SU-DHL-6 (cell line): ENCODE measurements at regions not wholly inside any gene's neighbourhood (a gene's known extent, or its start where the extent isn't known, plus 50 kb on each side); places are given as distances from the start of the nearest gene placed in this dataset.

Source experiments
- H2AFZ ChIP-seq: fragments of 200-600 bp; sonication (generic); 2 replicates; pipeline ENCODE4 v1.6.1; 2014; ENCODE audit warnings: low read depth, mild to moderate bottlenecking, moderate library complexity, mixed read lengths, antibody characterized with exemption, low read length; ENCODE audit not compliant: severe bottlenecking
- H3F3A ChIP-seq: fragments of 200-600 bp; shearing (Covaris generic); 2 replicates; pipeline ENCODE4 v1.6.0; 2016; ENCODE audit warnings: antibody characterized with exemption, mild to moderate bottlenecking; ENCODE audit not compliant: insufficient read depth
- H3K27ac ChIP-seq: fragments of 200-600 bp; sonication (generic); 2 replicates; pipeline ENCODE4 v1.5.1; 2016; ENCODE audit warnings: low read depth, mild to moderate bottlenecking, low read length, moderate library complexity, mixed read lengths
- H3K27me3 ChIP-seq: fragments of 200-600 bp; sonication (generic), shearing (Covaris generic); 2 replicates; pipeline ENCODE4 v1.6.0; 2014; ENCODE audit warnings: mild to moderate bottlenecking, low read length
- H3K36me3 ChIP-seq: fragments of 200-600 bp; sonication (generic); 2 replicates; pipeline ENCODE4 v1.6.1; 2014; ENCODE audit warnings: mild to moderate bottlenecking, low read length, mixed read lengths
- H3K4me2 ChIP-seq: fragments of 300-600, 200-600 bp; shearing (Covaris generic), sonication (generic); 2 replicates; pipeline ENCODE4 v1.6.0; 2014; ENCODE audit warnings: low read length, low read depth, mild to moderate bottlenecking; ENCODE audit not compliant: poor library complexity, severe bottlenecking
- H3K4me3 ChIP-seq: fragments of 200-600 bp; sonication (generic); 2 replicates; pipeline ENCODE4 v1.5.1; 2014; ENCODE audit warnings: antibody characterized with exemption, low read length, mild to moderate bottlenecking, mixed read lengths; ENCODE audit not compliant: insufficient read depth, poor library complexity, severe bottlenecking
- H3K79me2 ChIP-seq: fragments of 200-600 bp; sonication (generic); 2 replicates; pipeline ENCODE4 v1.6.1; 2014; ENCODE audit warnings: mild to moderate bottlenecking, low read length, moderate library complexity; ENCODE audit not compliant: insufficient read depth
- H3K9ac ChIP-seq: fragments of 200-600 bp; sonication (generic); 2 replicates; pipeline ENCODE4 v1.7.0; 2014; ENCODE audit warnings: mild to moderate bottlenecking, low read length
- H3K9me2 ChIP-seq: fragments of 200-600 bp; sonication (generic); replicated peaks from 2 replicates; pipeline ENCODE4 v1.6.1; 2014; ENCODE audit warnings: low read length; ENCODE audit not compliant: insufficient read depth
- H3K9me3 ChIP-seq: fragments of 200-600 bp; sonication (generic); 2 replicates; pipeline ENCODE4 v1.6.1; 2014; ENCODE audit warnings: low read length, mixed read lengths; ENCODE audit not compliant: insufficient read depth
- H4K20me1 ChIP-seq: fragments of 200-600 bp; sonication (generic); 2 replicates; pipeline ENCODE4 v1.6.1; 2014; ENCODE audit warnings: low read depth, mild to moderate bottlenecking, antibody characterized with exemption, low read length, moderate library complexity, mixed read lengths
- EZH2phosphoT487 ChIP-seq: fragments of 200-600 bp; sonication (generic), shearing (Covaris generic); conservative IDR thresholded peaks from 2 replicates; pipeline ENCODE4 v1.6.1; 2018; ENCODE audit warnings: mild to moderate bottlenecking, antibody characterized with exemption, low read length, moderate library complexity, mixed read lengths
- TF ChIP-seq, protein P1 (sequence below): fragments of 200-600 bp; sonication (generic); IDR thresholded peaks from one replicate; pipeline ENCODE4 v1.5.1; 2017; ENCODE audit warnings: antibody characterized with exemption, mild to moderate bottlenecking, low read length, moderate library complexity; ENCODE audit not compliant: insufficient read depth, poor library complexity, severe bottlenecking

- Histone ChIP-seq H3K36me3 (no peaks in the 10 kb centered on the region), H3F3A (no peaks in the 10 kb centered on the region), H3K9me2 (no peaks in the 10 kb centered on the region), H4K20me1 (no peaks in the 10 kb centered on the region), H3K4me3 (no peak overlapping the region), H3K27me3 (no peaks in the 10 kb centered on the region), H3K27ac (no peak overlapping the region), H3K9ac (no peak overlapping the region), H3K9me3 (no peaks in the 10 kb centered on the region), H3K79me2 (no peaks in the 10 kb centered on the region), H2AFZ (no peak overlapping the region), H3K4me2 (no peak overlapping the region)
- no peak for TF ChIP-seq EZH2phosphoT487
- TF ChIP-seq, protein P1, sequence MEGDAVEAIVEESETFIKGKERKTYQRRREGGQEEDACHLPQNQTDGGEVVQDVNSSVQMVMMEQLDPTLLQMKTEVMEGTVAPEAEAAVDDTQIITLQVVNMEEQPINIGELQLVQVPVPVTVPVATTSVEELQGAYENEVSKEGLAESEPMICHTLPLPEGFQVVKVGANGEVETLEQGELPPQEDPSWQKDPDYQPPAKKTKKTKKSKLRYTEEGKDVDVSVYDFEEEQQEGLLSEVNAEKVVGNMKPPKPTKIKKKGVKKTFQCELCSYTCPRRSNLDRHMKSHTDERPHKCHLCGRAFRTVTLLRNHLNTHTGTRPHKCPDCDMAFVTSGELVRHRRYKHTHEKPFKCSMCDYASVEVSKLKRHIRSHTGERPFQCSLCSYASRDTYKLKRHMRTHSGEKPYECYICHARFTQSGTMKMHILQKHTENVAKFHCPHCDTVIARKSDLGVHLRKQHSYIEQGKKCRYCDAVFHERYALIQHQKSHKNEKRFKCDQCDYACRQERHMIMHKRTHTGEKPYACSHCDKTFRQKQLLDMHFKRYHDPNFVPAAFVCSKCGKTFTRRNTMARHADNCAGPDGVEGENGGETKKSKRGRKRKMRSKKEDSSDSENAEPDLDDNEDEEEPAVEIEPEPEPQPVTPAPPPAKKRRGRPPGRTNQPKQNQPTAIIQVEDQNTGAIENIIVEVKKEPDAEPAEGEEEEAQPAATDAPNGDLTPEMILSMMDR: no peak
Measured at GRCh38 chr11:127338380-127339259, 338.1 kb upstream of the KIRREL3 start.

DNA sequence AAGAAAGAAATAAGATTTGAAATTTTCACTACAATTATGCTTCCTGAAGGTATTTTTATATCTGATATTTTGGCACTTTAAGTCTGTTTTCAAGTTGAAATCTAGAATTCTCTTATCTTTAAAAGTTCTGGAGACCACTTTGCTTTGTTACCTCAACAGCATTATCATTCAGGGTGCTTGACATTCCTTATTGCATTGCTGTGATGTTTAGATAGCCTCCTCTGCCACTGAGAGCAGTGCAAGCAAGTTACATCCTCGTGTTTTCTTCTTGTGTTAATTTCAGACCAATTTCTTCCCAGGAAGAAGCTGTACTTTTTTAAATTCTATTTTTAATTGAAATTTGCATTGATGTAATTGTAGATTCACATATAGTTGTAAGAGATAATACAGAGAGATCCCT is 333.9 kb upstream of the KIRREL3 start:
- Histone ChIP-seq H3K4me2 (no peak overlapping the region), H3K4me3 (no peak overlapping the region)
- TF ChIP-seq EZH2phosphoT487: no peak
- TF ChIP-seq, protein P1: no peak

GRCh38 chr11:127332896-127333295 is 332.3 kb upstream of the KIRREL3 start:
- Histone ChIP-seq H3F3A (no peaks in the 10 kb centered on the region), H2AFZ (no peak overlapping the region), H3K9me2 (no peaks in the 10 kb centered on the region), H3K4me3 (no peak overlapping the region), H3K9me3 (no peaks in the 10 kb centered on the region), H3K27ac (no peak overlapping the region), H3K4me2 (no peak overlapping the region), H3K9ac (no peak overlapping the region), H4K20me1 (no peaks in the 10 kb centered on the region), H3K27me3 (no peaks in the 10 kb centered on the region), H3K36me3 (no peaks in the 10 kb centered on the region), H3K79me2 (no peaks in the 10 kb centered on the region)
- no peak for TF ChIP-seq EZH2phosphoT487
- TF ChIP-seq, protein P1: no peak

More for the DNA sequence above, 333.9 kb upstream of the KIRREL3 start:
- H2AFZ ChIP-seq: no peak overlapping the region
- no peaks in the 10 kb centered on the region for H3K9me2 ChIP-seq
- H3K27ac ChIP-seq: no peak overlapping the region
- no peak overlapping the region for H3K9ac ChIP-seq
- H3F3A ChIP-seq: no peaks in the 10 kb centered on the region
- H3K27me3 ChIP-seq: no peaks in the 10 kb centered on the region
- H4K20me1 ChIP-seq: no peaks in the 10 kb centered on the region
- H3K9me3 ChIP-seq: no peaks in the 10 kb centered on the region
- H3K79me2 ChIP-seq: no peaks in the 10 kb centered on the region
- no peaks in the 10 kb centered on the region for H3K36me3 ChIP-seq
